Nephron (organoid): ENCODE measurements at regions not wholly inside any gene's neighbourhood (a gene's known extent, or its start where the extent isn't known, plus 50 kb on each side); places are given as distances from the start of the nearest gene placed in this dataset.

Experiments
- H3K27ac Mint-ChIP-seq, 3 experiments: 2 replicates each; pipeline ENCODE4 v1.8.0; 2020; ENCODE audit warnings: mixed read lengths in 3 of 3, mild to moderate bottlenecking in 2 of 3, moderate library complexity in 1 of 3
- H3K27me3 Mint-ChIP-seq: 2 replicates; pipeline ENCODE4 v1.8.0; 2021; ENCODE audit warnings: low read depth, mild to moderate bottlenecking, moderate library complexity, mixed read lengths
- H3K36me3 Mint-ChIP-seq: 2 replicates; pipeline ENCODE4 v1.8.0; 2020; ENCODE audit warnings: low read depth, mixed read lengths
- H3K4me1 Mint-ChIP-seq: 2 replicates; pipeline ENCODE4 v1.8.0; 2020; ENCODE audit warnings: mixed read lengths
- H3K4me3 Mint-ChIP-seq, 3 experiments: 2 replicates each; pipeline ENCODE4 v1.8.0; 2020; ENCODE audit warnings: mild to moderate bottlenecking in 3 of 3, mixed read lengths in 3 of 3, moderate library complexity in 2 of 3
- H3K9me3 Mint-ChIP-seq: 2 replicates; pipeline ENCODE4 v1.8.0; 2020; ENCODE audit warnings: mixed read lengths
- TF ChIP-seq, protein P1 (sequence below), 3 experiments: fragments of 200-600 bp; sonication (generic); IDR thresholded peaks; one replicate each; pipeline ENCODE4 v1.5.0; 2021; ENCODE audit warnings: antibody characterized with exemption in 3 of 3; ENCODE audit not compliant: unreplicated experiment in 3 of 3

DNA sequence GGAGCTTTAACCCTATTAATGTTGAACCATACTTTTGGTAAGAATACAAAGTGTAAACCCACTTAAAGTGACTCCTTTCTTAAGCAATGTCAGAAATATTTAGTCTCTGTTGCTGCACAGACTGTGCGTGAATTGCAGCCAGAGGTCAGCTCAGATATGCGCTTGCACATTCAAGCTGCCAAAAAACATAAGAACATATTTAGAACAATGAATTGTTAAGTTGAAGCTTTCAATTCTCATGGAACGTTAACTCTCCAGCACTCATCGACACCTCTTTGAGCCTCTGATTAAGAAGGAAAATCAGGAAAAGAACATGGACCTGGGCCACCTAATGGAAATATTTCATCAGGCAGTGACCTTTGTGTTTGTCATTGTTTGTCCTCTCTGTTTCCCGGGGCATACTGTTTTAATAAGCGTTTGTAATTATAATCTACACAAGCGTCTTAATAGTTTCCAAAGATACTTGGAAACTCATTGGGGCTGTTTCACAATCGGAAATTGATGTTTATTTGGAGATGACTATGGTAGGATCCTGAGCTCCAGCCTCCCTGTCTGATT, 193.0 kb upstream of the CELF2 start:
- Mint-ChIP-seq H3K4me3 (no peak overlapping the region), H3K9me3 (peaks cover 2% of the 10 kb centered on the region), H3K27ac (peak overlapping the region in 2 of 3 experiments; percentile 34 to 72), H3K4me1 (peaks cover 28% of the 10 kb centered on the region), H3K27me3 (no peaks in the 10 kb centered on the region), H3K36me3 (no peaks in the 10 kb centered on the region)
- TF ChIP-seq, protein P1, sequence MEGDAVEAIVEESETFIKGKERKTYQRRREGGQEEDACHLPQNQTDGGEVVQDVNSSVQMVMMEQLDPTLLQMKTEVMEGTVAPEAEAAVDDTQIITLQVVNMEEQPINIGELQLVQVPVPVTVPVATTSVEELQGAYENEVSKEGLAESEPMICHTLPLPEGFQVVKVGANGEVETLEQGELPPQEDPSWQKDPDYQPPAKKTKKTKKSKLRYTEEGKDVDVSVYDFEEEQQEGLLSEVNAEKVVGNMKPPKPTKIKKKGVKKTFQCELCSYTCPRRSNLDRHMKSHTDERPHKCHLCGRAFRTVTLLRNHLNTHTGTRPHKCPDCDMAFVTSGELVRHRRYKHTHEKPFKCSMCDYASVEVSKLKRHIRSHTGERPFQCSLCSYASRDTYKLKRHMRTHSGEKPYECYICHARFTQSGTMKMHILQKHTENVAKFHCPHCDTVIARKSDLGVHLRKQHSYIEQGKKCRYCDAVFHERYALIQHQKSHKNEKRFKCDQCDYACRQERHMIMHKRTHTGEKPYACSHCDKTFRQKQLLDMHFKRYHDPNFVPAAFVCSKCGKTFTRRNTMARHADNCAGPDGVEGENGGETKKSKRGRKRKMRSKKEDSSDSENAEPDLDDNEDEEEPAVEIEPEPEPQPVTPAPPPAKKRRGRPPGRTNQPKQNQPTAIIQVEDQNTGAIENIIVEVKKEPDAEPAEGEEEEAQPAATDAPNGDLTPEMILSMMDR (IDR thresholded peaks at IDR 0.05; ENCODE audit: unreplicated experiment in 3 of 3) = no peak

- Mint-ChIP-seq H3K27me3 (no peaks in the 10 kb centered on the region), H3K4me3 (no peak overlapping the region), H3K4me1 (peaks cover 28% of the 10 kb centered on the region), H3K36me3 (no peaks in the 10 kb centered on the region), H3K9me3 (no peaks in the 10 kb centered on the region), H3K27ac (no peak overlapping the region)
- TF ChIP-seq, protein P1 (IDR thresholded peaks at IDR 0.05; ENCODE audit: unreplicated experiment in 3 of 3) = no peak
Observed at GRCh38 chr10:10826125-10826524, 191.5 kb upstream of the CELF2 start.

DNA sequence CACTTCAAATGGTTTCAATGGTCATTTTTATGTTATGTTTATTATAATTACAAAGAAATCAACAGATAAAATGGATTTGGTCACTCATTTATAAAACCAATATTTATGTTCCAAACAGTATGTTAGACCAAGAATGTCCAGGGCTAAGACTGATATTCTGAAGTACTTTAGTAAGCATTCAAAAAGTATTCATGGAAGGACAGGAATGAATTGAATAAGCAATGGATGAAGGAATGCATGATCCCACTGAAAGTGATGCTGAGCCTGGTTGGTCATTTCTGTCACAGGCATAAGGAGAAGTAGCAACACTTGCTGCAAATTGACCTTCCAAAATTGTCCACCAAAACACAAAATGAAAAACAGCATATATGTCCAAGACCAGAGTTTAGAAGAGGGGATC, 189.0 kb upstream of the CELF2 start:
- peaks cover 13% of the 10 kb centered on the region for H3K4me1 Mint-ChIP-seq
- no peak overlapping the region for H3K27ac Mint-ChIP-seq
- TF ChIP-seq, protein P1 (IDR thresholded peaks at IDR 0.05; ENCODE audit: unreplicated experiment in 3 of 3) = no peak

DNA sequence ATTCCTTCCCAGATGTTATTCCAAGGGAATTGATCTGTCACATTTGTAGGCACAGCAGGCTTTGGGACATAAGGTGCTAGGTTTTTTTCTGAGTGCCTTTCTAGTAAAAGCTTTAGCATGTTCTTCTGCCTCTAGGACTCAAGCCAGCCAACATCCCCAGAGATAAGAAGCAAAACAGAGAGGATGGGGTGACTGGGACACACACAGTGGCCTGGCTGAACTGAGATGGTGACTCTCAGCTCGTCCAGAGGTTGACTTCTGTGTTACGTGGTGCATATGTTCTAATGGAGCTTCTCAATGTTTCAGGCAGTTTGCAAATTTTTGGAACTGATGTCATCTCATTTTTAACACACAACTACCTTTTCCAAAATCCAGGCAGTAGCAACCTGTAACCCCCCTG, 188.1 kb upstream of the CELF2 start:
- TF ChIP-seq, protein P1 (IDR thresholded peaks at IDR 0.05; ENCODE audit: unreplicated experiment in 3 of 3) = no peak
- Mint-ChIP-seq H3K4me3 (no peak overlapping the region), H3K4me1 (peaks cover 3% of the 10 kb centered on the region), H3K36me3 (no peaks in the 10 kb centered on the region), H3K27ac (peak overlapping the region in 1 of 3 experiments; percentile 59), H3K27me3 (no peaks in the 10 kb centered on the region), H3K9me3 (peaks cover 11% of the 10 kb centered on the region)

More for the DNA sequence above, 189.0 kb upstream of the CELF2 start:
- H3K36me3 Mint-ChIP-seq = no peaks in the 10 kb centered on the region
- no peaks in the 10 kb centered on the region for H3K27me3 Mint-ChIP-seq
- no peak overlapping the region for H3K4me3 Mint-ChIP-seq
- H3K9me3 Mint-ChIP-seq = peaks cover 11% of the 10 kb centered on the region

DNA sequence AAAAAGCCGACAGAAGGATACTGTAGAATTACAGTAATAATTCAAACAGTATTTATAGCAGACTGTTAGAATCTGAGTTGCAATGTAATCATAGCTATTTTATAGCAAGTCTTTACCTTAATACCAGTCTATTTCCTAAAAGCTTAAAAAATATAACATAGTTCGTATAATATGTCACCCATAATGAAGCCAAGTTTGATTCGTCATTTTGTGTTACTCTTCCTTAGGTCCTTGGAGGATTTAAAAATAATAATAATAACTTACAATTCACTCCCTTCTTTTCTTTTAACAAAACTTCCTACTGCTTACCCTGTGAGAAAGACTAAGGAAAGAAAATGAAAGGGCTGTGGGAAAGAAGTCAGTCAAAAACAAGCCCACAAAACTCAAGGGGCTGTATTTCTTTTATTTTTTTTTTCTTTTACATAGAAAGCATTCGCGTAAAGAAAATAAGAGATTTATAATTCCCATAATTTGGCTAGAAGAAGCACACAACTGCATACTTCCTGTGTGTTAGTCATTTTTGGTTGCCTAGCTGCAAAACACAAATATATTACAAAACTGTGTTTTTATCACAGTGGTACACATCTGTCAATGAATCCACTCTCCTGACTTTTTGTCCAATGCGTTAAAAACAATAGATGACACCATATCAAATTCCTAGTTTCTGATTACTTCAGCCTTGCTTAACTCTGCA, 187.2 kb upstream of the CELF2 start:
- peak overlapping the region in 1 of 3 experiments; percentile 59 for H3K27ac Mint-ChIP-seq
- H3K4me3 Mint-ChIP-seq = no peak overlapping the region
- TF ChIP-seq, protein P1 (IDR thresholded peaks at IDR 0.05; ENCODE audit: unreplicated experiment in 3 of 3) = no peak
- peaks cover 11% of the 10 kb centered on the region for H3K9me3 Mint-ChIP-seq
- no peaks in the 10 kb centered on the region for H3K27me3 Mint-ChIP-seq
- no peaks in the 10 kb centered on the region for H3K4me1 Mint-ChIP-seq
- H3K36me3 Mint-ChIP-seq = no peaks in the 10 kb centered on the region

DNA sequence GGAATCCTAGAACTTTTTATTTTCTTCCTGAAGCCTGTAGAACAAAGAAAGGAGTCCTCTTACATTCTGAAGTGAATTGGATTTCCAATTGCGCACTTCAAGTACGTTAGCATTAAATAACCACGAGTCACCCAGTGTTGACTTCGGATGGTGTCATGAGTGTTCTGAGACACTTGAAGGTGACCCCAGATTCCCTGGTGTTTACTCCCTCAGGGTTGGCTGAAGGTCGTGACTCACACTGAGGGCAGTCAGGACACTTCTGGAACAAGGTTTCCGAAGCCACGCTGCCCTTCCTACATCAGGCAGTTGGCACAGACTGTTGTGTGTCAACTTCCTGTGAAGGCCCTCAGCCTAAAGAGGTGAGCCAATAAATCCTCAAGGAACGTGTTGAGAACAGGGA, 186.6 kb upstream of the CELF2 start:
- Mint-ChIP-seq H3K4me3 (no peak overlapping the region), H3K36me3 (no peaks in the 10 kb centered on the region), H3K4me1 (no peaks in the 10 kb centered on the region), H3K27me3 (no peaks in the 10 kb centered on the region), H3K27ac (no peak overlapping the region), H3K9me3 (peaks cover 11% of the 10 kb centered on the region)
- TF ChIP-seq, protein P1 (IDR thresholded peaks at IDR 0.05; ENCODE audit: unreplicated experiment in 3 of 3) = no peak
